A673 (cell line): ENCODE measurements at regions not wholly inside any gene's neighbourhood (a gene's known extent, or its start where the extent isn't known, plus 50 kb on each side); places are given as distances from the start of the nearest gene placed in this dataset.

ENCODE experiments used
- EZH2 ChIP-seq: fragments of 200-600 bp; sonication (generic); IDR thresholded peaks from 2 replicates; pipeline ENCODE4 v1.6.1; 2017; ENCODE audit warnings: borderline replicate concordance, low read depth, mild to moderate bottlenecking, mixed read lengths, antibody characterized with exemption, low read length; ENCODE audit not compliant: poor library complexity, severe bottlenecking
- TF ChIP-seq, protein P1 (sequence below): fragments of 300-800, 200-600 bp; sonication (generic); conservative IDR thresholded peaks from 2 replicates; pipeline ENCODE4 v1.5.1; 2017; ENCODE audit warnings: low read depth, mild to moderate bottlenecking, antibody characterized with exemption, low read length, moderate library complexity, mixed read lengths

DNA sequence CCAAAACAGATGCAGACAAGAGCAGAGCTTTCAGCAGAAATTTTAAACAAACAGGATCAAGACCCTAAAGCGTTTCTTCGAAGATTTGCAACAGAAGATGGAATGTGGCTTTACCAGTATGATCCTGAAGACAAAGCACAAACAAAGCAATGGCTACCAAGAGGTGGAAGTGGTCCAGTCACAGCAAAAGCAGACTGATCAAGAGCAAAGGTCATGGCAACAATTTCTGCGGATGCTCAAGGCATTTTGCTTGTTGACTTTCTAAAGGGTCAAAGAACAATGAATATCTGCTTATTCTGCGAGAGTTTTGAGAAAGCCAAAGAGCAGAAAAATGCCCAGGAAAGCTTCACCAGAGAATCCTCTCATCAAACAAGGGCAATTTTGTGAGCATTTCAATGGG lies 130.4 kb downstream of the MBL2 start:
- TF ChIP-seq, protein P1, sequence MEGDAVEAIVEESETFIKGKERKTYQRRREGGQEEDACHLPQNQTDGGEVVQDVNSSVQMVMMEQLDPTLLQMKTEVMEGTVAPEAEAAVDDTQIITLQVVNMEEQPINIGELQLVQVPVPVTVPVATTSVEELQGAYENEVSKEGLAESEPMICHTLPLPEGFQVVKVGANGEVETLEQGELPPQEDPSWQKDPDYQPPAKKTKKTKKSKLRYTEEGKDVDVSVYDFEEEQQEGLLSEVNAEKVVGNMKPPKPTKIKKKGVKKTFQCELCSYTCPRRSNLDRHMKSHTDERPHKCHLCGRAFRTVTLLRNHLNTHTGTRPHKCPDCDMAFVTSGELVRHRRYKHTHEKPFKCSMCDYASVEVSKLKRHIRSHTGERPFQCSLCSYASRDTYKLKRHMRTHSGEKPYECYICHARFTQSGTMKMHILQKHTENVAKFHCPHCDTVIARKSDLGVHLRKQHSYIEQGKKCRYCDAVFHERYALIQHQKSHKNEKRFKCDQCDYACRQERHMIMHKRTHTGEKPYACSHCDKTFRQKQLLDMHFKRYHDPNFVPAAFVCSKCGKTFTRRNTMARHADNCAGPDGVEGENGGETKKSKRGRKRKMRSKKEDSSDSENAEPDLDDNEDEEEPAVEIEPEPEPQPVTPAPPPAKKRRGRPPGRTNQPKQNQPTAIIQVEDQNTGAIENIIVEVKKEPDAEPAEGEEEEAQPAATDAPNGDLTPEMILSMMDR = no peak
- no peak for TF ChIP-seq EZH2
